GM18519 (cell line): ENCODE measurements at regions not wholly inside any gene's neighbourhood (a gene's known extent, or its start where the extent isn't known, plus 50 kb on each side); places are given as distances from the start of the nearest gene placed in this dataset.
"Not testable (repeated sequence)": the region's sequence is repeated elsewhere in the genome, so short reads cannot be mapped to it uniquely, and the experiment has no call there.

Experiments used
- ATAC-seq: cut with Tn5 transposase; IDR thresholded peaks from one replicate; pipeline ENCODE4 v1.9.1; 2021; ENCODE audit warnings: mild to moderate bottlenecking, moderate library complexity; ENCODE audit not compliant: unreplicated experiment, low FRiP score

GRCh38 chr7:119640861-119641260, 632.1 kb upstream of the KCND2 start:
- no peak for ATAC-seq

DNA sequence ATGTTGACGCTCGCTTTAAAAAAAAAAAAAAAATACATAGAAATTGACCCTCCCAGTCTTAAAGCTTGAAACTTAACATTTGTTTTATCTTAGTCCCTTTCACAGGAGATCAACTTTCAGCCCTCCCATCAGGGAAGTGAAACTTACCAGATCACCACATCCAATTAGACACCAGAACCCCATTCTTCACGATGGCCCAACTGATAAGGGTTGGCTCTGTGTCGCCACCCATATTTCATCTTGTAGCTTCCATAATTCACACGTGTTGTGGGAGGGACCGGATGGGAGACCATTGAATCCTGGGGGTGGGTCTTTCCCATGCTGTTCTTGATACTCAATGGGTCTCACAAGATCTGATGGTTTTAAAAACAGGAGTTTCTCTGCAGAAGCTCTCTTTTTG, 629.4 kb upstream of the KCND2 start:
- no peak for ATAC-seq

DNA sequence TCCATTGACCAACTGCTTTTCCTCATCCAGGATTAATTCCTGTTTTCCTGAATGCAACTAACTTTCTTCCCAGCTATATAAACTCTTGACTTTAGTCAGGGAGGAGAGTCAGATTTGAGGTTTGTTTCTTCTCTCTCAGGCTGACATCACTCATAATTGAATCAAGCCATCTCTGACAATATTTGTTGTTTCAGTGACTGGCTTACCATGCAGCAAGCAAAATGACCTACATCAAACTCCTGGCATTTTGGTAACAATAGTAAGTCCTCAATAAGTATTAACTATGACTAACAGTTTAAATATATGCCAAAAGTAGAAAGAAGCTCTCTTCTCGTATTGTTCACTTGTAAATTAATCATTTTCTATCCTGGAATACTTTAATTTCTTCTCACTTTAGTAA, 625.7 kb upstream of the KCND2 start:
- ATAC-seq, result no peak

- not testable (repeated sequence) for ATAC-seq
Measured at GRCh38 chr7:119648752-119649151, 624.2 kb upstream of the KCND2 start.

GRCh38 chr7:119660080-119660479, 612.9 kb upstream of the KCND2 start:
- ATAC-seq, result no peak

DNA sequence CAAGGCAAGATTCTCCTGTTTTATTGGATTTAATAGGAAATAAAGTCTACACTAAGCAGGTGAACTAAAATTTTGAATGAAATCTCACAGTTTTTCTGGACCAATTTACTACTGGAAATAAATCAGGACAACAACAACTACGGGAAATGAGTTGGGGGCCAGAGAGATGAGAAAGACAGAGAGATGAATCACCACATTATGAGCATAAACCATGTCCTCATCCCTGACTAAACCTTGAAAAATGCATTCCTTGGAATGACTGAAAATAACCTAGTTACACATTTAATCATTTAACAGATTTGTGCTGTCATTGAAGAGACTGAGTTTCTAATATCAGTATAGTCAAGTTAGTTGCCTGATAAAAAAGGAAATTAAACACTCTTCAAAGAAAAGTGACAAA, 608.4 kb upstream of the KCND2 start:
- ATAC-seq, result no peak

DNA sequence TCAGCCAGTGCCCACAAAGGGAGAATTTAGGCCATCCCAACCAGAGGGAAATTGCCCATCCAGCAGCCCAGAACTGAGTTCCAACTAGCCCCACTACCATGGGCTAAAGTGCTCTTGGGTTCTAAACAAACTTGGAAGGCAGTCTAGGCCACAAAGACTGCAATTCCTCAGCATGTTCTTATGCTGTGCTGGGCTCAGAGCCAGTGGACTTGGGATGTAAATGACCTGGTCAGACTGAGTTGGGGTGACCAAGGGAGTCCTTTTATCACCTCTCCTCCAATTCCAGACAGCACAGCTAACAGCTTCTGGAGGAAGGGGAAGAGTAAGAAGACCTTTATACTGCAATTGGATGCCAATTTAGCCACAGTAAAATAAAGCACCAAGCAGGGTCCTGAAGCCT, 607.2 kb upstream of the KCND2 start:
- no peak for ATAC-seq

GRCh38 chr7:119681336-119681735, 591.6 kb upstream of the KCND2 start:
- no peak for ATAC-seq

GRCh38 chr7:119684763-119685162, 588.2 kb upstream of the KCND2 start:
- no peak for ATAC-seq

GRCh38 chr7:119685906-119686305, 587.1 kb upstream of the KCND2 start:
- no peak for ATAC-seq

- no peak for ATAC-seq
Measured at GRCh38 chr7:119688831-119689230, 584.1 kb upstream of the KCND2 start.

GRCh38 chr7:119692541-119692940, 580.4 kb upstream of the KCND2 start:
- ATAC-seq, result no peak

DNA sequence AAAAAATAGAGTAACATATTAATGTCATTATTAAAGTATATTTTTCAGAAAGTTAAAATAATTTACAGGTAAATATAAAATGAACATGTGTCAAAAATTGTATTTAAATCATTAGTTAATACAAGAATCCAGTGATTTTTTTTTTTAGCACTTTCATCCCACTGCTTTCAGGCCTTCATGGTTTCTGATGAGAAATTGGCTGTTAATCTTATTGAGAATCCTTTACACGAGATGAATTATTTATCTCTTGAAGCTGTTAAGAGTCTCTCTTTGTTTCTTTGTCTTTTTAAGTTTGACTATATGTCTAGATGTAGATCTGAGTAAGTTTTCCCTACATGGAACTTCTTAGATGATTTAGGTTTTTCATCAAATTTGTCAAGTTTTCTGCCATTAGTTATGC, 578.5 kb upstream of the KCND2 start:
- no peak for ATAC-seq

GRCh38 chr7:119696336-119696735, 576.6 kb upstream of the KCND2 start:
- no peak for ATAC-seq

GRCh38 chr7:119703895-119704294, 569.1 kb upstream of the KCND2 start:
- no peak for ATAC-seq

DNA sequence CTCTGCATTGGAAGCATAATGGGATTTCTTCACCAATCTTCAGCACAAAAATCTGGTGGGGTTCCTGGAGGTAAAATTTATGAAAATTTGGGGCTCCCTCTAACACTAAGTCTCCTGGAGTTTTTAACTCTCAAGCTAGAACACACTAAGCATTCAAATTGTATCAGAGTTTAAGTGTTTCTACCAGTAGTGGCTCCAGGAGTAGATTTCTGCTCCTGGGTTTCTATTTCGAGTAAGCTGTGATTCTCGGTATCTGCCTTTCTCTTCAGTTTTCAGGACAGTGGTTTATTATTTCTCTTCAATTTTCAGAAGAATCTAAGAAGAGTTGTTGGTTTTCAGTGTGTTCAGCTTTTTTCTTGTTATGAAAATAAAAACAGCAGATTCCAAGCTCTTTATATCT, 566.4 kb upstream of the KCND2 start:
- ATAC-seq, result no peak

- no peak for ATAC-seq
Measured at GRCh38 chr7:119708891-119709290, 564.1 kb upstream of the KCND2 start.

GRCh38 chr7:119711104-119711503, 561.9 kb upstream of the KCND2 start:
- ATAC-seq, result peak; percentile 83

GRCh38 chr7:119712886-119713462, 560.0 kb upstream of the KCND2 start:
- no peak for ATAC-seq

DNA sequence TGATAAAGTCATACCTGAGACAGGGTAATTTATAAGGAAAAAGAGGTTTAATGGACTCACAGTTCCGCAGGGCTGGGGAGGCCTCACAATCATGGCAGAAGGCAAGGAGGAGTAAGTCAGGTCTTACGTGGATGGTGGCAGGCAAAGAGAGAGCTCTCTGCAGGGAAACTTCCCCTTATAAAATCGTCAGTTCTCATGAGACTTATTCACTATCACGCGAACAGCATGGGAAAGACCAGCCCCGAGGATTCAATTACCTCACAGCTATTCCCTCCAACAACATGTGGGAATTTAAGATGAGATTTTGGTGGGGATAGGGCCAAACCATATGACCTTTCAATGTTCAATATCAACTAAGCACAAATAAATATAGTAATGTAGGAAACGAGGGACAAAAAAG, 559.4 kb upstream of the KCND2 start:
- no peak for ATAC-seq

DNA sequence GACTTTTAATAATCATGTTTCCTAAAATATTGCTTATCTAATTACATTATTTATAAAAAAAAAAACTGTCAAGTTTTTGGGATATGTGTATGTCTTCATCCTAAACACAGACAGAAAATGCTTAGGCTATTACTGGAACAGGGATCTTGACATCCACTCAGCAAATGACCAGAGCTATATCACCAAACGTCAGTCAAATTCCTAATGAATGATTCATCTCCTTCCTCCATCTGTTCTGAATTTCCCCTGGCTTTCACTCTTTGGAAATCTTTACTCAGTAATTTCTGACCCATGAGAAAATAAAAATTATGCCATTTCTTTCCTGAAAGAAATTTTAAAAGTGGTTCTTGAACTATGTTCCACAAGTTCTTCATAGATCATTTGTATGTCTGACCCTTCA, 552.4 kb upstream of the KCND2 start:
- ATAC-seq, result no peak

GRCh38 chr7:119724041-119724792, 548.8 kb upstream of the KCND2 start:
- ATAC-seq, result no peak
